Astrocyte (in vitro differentiated cells and primary cell): ENCODE measurements at regions not wholly inside any gene's neighbourhood (a gene's known extent, or its start where the extent isn't known, plus 50 kb on each side); places are given as distances from the start of the nearest gene placed in this dataset.

Experiments used
- CTCF ChIP-seq: IDR thresholded peaks from 2 replicates; pipeline ENCODE4 v1.5.1; 2011; ENCODE audit warnings: low read depth, mild to moderate bottlenecking, inconsistent platforms, low read length, moderate library complexity; ENCODE audit not compliant: insufficient read depth
- EZH2 ChIP-seq: IDR thresholded peaks from 2 replicates; pipeline ENCODE4 v1.6.1; 2012; ENCODE audit warnings: mild to moderate bottlenecking, low read length, inconsistent platforms; ENCODE audit not compliant: insufficient read depth

- TF ChIP-seq CTCF (no peak), EZH2 (no peak)
Observed at GRCh38 chr2:8028981-8029380, 652.9 kb upstream of the ID2 start.
